ENCODE measurements at regions not wholly inside any gene's neighbourhood (a gene's known extent, or its start where the extent isn't known, plus 50 kb on each side); places are given as distances from the start of the nearest gene placed in this dataset.

GRCh38 chr12:72889791-72890190 lies 617.6 kb downstream of the TRHDE start (continued):
- TF ChIP-seq CREB1 (IDR thresholded peaks at IDR 0.05) (no peak), SIN3A (conservative IDR thresholded peaks at IDR 0.05 in 1 of 2, IDR thresholded peaks at IDR 0.05 in 1 of 2; ENCODE audit: low read depth in 1 of 2, low read length in 2 of 2) (no peak), SRF (IDR thresholded peaks at IDR 0.05; ENCODE audit: low read depth, low read length) (no peak), SP2 (IDR thresholded peaks at IDR 0.05; ENCODE audit: low read length) (no peak)

All from H1 (cell line).